Caco-2 (cell line): ENCODE measurements at regions not wholly inside any gene's neighbourhood (a gene's known extent, or its start where the extent isn't known, plus 50 kb on each side); places are given as distances from the start of the nearest gene placed in this dataset.

ENCODE experiments used
- BruUV-seq: library from RNA; stranded (reverse); fragments of 400-500 nt; replicated peaks from 2 replicates; lab custom pipeline; 2021; lab: Mats Ljungman, UMichigan
- CTCF ChIA-PET: fragments of 300-600 bp; sonication (Branson Sonifier 250); formaldehyde crosslinking; loops from one replicate; lab custom pipeline; 2022; ENCODE audit warnings: antibody characterized with exemption; lab: Charles Lee
- POLR2A ChIA-PET: fragments of 300-600 bp; sonication (Branson Sonifier 250); formaldehyde crosslinking; loops from one replicate; lab custom pipeline; 2022; ENCODE audit warnings: antibody characterized with exemption; lab: Charles Lee
- DNase-seq, 2 experiments: peaks; one replicate each; pipeline versions ENCODE4 v3.0.0 to v3.0.0-alpha.2; 2020 to 2022
- H3K27me3 ChIP-seq: replicated peaks from 2 replicates; pipeline ENCODE4 v1.6.0; 2011; ENCODE audit warnings: low read length; ENCODE audit not compliant: control insufficient read depth, insufficient read depth
- H3K36me3 ChIP-seq: 2 replicates; pipeline ENCODE4 v1.5.1; 2011; ENCODE audit warnings: low read length; ENCODE audit not compliant: control insufficient read depth, insufficient read depth
- H3K4me1 ChIP-seq: fragments of 250-450 bp; sonication (Bioruptor Pico); 2 replicates; pipeline ENCODE4 v1.5.1; 2020; ENCODE audit warnings: mild to moderate bottlenecking
- H3K4me3 ChIP-seq: 2 replicates; pipeline ENCODE4 v1.5.1; 2011; ENCODE audit warnings: low read depth, mild to moderate bottlenecking, control low read depth, low read length
- H3K9me3 ChIP-seq: fragments of 250-450 bp; sonication (Bioruptor Pico); 2 replicates; pipeline ENCODE4 v1.5.1; 2020; ENCODE audit warnings: mild to moderate bottlenecking, moderate library complexity
- H3K27ac Mint-ChIP-seq: one replicate; pipeline ENCODE4 v1.8.0; 2022; ENCODE audit warnings: mixed read lengths; ENCODE audit not compliant: unreplicated experiment
- H3K27me3 Mint-ChIP-seq: one replicate; pipeline ENCODE4 v1.8.0; 2022; ENCODE audit warnings: mixed read lengths; ENCODE audit not compliant: insufficient read depth, unreplicated experiment
- H3K36me3 Mint-ChIP-seq: one replicate; pipeline ENCODE4 v1.8.0; 2022; ENCODE audit warnings: mild to moderate bottlenecking, mixed read lengths; ENCODE audit not compliant: insufficient read depth, unreplicated experiment
- H3K4me1 Mint-ChIP-seq: one replicate; pipeline ENCODE4 v1.8.0; 2022; ENCODE audit warnings: low read depth, mixed read lengths; ENCODE audit not compliant: unreplicated experiment
- H3K4me3 Mint-ChIP-seq: one replicate; pipeline ENCODE4 v1.8.0; 2022; ENCODE audit warnings: mild to moderate bottlenecking, moderate library complexity, mixed read lengths; ENCODE audit not compliant: unreplicated experiment
- H3K9me3 Mint-ChIP-seq: one replicate; pipeline ENCODE4 v1.8.0; 2022; ENCODE audit warnings: mixed read lengths; ENCODE audit not compliant: unreplicated experiment
- CTCF ChIP-seq, 2 experiments: fragments of 200-600 bp in 1 of 2; IDR thresholded peaks; 1 replicate in 1 of 2; 2 replicates in 1 of 2; pipeline versions ENCODE4 v1.5.1 to v1.8.0; 2011 to 2022; ENCODE audit warnings: antibody characterized with exemption in 1 of 2, control low read depth in 1 of 2, inconsistent platforms in 1 of 2, low read depth in 1 of 2, low read length in 1 of 2, mild to moderate bottlenecking in 1 of 2, moderate library complexity in 1 of 2; ENCODE audit not compliant: insufficient read depth in 1 of 2, severe bottlenecking in 1 of 2, unreplicated experiment in 1 of 2
- intact Hi-C: fragments of 100-400 bp; cut with micrococcal nuclease; formaldehyde crosslinking; loops from one replicate; pipeline ENCODE4 v1.10.0; 2022; ENCODE audit not compliant: unreplicated experiment

GRCh38 chr13:111947876-111948275 lies 119.1 kb upstream of the SOX1 start:
- no peak for DNase-seq
- peaks cover 9% of the 10 kb centered on the region; the same call in 1 of the 2 replicates for H3K9me3 ChIP-seq
- H3K27me3 ChIP-seq = no peaks in the 10 kb centered on the region; the same call in 1 of the 2 replicates
- H3K4me3 ChIP-seq = no peak overlapping the region
- ChIA-PET POLR2A (no interaction called here), CTCF (no interaction called here)
- Mint-ChIP-seq H3K36me3 (no peaks in the 10 kb centered on the region), H3K4me3 (no peak overlapping the region), H3K9me3 (peaks cover 18% of the 10 kb centered on the region), H3K4me1 (no peaks in the 10 kb centered on the region), H3K27ac (no peak overlapping the region), H3K27me3 (peaks cover 6% of the 10 kb centered on the region)
- TF ChIP-seq CTCF (IDR thresholded peaks at IDR 0.05; ENCODE audit: insufficient read depth in 1 of 2, low read depth in 1 of 2, low read length in 1 of 2, severe bottlenecking in 1 of 2, unreplicated experiment in 1 of 2) = no peak
- intact Hi-C loops = no loop called here
- no TSS peak for BruUV-seq
- no peaks in the 10 kb centered on the region for H3K4me1 ChIP-seq
- no peaks in the 10 kb centered on the region for H3K36me3 ChIP-seq

DNA sequence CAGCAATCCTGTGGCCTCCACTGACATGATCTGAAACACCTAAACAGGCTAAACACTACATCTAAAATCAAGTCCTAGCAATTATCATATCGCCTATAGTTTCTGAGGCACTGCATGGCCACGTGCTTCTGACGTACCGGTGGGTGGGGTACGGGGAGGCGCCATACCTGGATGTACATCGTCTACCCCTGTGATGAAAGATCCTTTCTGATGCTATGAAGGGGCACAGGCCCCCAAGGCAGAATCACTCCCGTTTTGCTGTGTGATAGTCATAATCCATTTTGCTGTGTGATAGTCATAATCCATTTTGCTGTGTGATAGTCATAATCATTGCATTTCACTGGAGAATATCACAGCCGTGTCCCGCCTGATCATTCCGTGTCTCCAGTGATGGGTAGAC lies 118.7 kb upstream of the SOX1 start:
- Mint-ChIP-seq H3K36me3 (no peaks in the 10 kb centered on the region), H3K4me3 (no peak overlapping the region), H3K4me1 (no peaks in the 10 kb centered on the region), H3K9me3 (peaks cover 18% of the 10 kb centered on the region), H3K27ac (no peak overlapping the region), H3K27me3 (peaks cover 4% of the 10 kb centered on the region)
- no peak for TF ChIP-seq CTCF (IDR thresholded peaks at IDR 0.05; ENCODE audit: insufficient read depth in 1 of 2, low read depth in 1 of 2, low read length in 1 of 2, severe bottlenecking in 1 of 2, unreplicated experiment in 1 of 2)
- H3K9me3 ChIP-seq = peaks cover 9% of the 10 kb centered on the region; the same call in 1 of the 2 replicates
- H3K36me3 ChIP-seq = no peaks in the 10 kb centered on the region
- CTCF ChIA-PET = no interaction called here
- H3K4me3 ChIP-seq = no peak overlapping the region
- H3K27me3 ChIP-seq = no peaks in the 10 kb centered on the region; the same call in 1 of the 2 replicates
- H3K4me1 ChIP-seq = no peaks in the 10 kb centered on the region
- POLR2A ChIA-PET = no interaction called here
- intact Hi-C loops = no loop called here
- no peak for DNase-seq
- no TSS peak for BruUV-seq

DNA sequence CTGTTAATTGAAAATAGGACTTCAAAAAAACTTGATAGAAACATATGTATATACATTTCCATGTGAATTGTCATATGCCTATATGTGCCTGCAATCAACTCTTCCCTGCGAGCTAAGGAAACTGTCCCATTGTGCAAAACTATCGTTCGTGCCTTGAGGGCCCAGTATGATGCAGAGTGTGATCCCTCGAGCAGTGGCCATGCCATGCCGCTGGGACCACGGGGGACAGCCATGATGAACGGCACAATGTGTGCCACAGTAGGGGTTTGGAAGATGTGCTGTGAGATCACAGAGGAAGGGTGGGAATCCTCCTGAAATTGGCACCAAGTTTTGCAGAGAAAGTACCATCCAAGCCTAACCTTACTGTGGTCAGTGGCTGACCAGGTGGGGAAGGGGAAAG lies 118.1 kb upstream of the SOX1 start:
- no peak for DNase-seq
- no peaks in the 10 kb centered on the region for H3K4me1 Mint-ChIP-seq
- intact Hi-C loops = no loop called here
- POLR2A ChIA-PET = no interaction called here
- no peaks in the 10 kb centered on the region for H3K36me3 ChIP-seq
- no peaks in the 10 kb centered on the region for H3K4me1 ChIP-seq
- H3K27me3 ChIP-seq = no peaks in the 10 kb centered on the region; the same call in 1 of the 2 replicates
- CTCF ChIA-PET = no interaction called here
- no peak overlapping the region for H3K27ac Mint-ChIP-seq
- TF ChIP-seq CTCF (IDR thresholded peaks at IDR 0.05; ENCODE audit: insufficient read depth in 1 of 2, low read depth in 1 of 2, low read length in 1 of 2, severe bottlenecking in 1 of 2, unreplicated experiment in 1 of 2) = no peak
- no TSS peak for BruUV-seq
- no peaks in the 10 kb centered on the region for H3K36me3 Mint-ChIP-seq
- H3K9me3 ChIP-seq = peaks cover 9% of the 10 kb centered on the region; the same call in 1 of the 2 replicates
- H3K4me3 Mint-ChIP-seq = no peak overlapping the region
- H3K4me3 ChIP-seq = no peak overlapping the region
- peaks cover 18% of the 10 kb centered on the region for H3K9me3 Mint-ChIP-seq
- peaks cover 4% of the 10 kb centered on the region for H3K27me3 Mint-ChIP-seq
